Heart left ventricle (tissue), 13 donors: ENCODE measurements at regions not wholly inside any gene's neighbourhood (a gene's known extent, or its start where the extent isn't known, plus 50 kb on each side); places are given as distances from the start of the nearest gene placed in this dataset.

Experiments used
- CTCF ChIP-seq, 12 donors: fragments of 200-600 bp; sonication (generic) in 4 of 12; IDR thresholded peaks; one replicate each; pipeline versions ENCODE4 v1.5.0 to v1.8.0; 2018 to 2022; ENCODE audit warnings: antibody characterized with exemption in 12 of 12, mild to moderate bottlenecking in 5 of 12
- POLR2A ChIP-seq, 2 donors: fragments of 450-650 bp; IDR thresholded peaks; one replicate each; pipeline ENCODE4 v1.6.1; 2017; ENCODE audit warnings: antibody characterized with exemption in 2 of 2, mild to moderate bottlenecking in 2 of 2, moderate library complexity in 2 of 2
- donor health status: ischemic (EF 13 %, LVEDD 7.1; RV severe dilation, severe dysfunction).
- donor health status: DM: no; HTN: yes; CAD: no.
- donor health status: DM: no; HTN: no; CAD: no.
- donor health status: ischemic (EF 25% LVEDD 6.9; RV normal size, moderate dysfunction).
- donor health status: ischemic (EF 25% LVEDD 5.7; RV mildly dilated, moderate dysfunction).
- donor health status: ischemic (EF 35%, LVEDD 5.7; RV mildly dilated, moderate dysfunction).
- donor health status: nonischemic (EF 11% LVEDD 7.7; RV severe dilation, severe dysfunction).
- donor health status: DM: yes; HTN: yes; CAD: no.
- donor health status: PGD.
- donor health status: ischemic (EF 29% LVEDD 5.4; RV normal size, mild dysfunction).
- donor health status: nonischemic (EF 23%, LVEDD 6.1; RV moderate dilation, normal function).

DNA sequence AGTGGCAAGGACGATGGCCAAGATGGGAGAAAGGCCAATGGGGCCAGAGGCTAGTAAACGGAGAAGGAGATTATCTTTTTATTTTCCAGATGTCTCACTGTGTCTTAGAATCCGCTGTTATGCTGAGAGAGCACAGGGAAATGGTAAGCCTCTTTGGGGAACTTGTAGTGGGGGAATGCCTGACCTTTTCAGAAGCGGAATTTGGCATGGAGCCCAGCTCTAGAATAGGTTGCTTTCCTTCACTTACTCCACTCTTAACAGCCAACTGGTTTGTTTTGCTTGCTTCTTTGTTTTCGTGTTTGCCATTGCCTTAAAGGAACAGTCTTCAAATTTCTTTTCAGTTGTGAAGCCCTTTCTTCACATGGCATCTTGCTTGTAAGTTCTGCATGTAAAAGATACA, 316.2 kb upstream of the THRB start:
- TF ChIP-seq CTCF (IDR thresholded peaks at IDR 0.05) (no peak), POLR2A (IDR thresholded peaks at IDR 0.05) (no peak)
